Astrocyte of the spinal cord (primary cell): ENCODE measurements at regions not wholly inside any gene's neighbourhood (a gene's known extent, or its start where the extent isn't known, plus 50 kb on each side); places are given as distances from the start of the nearest gene placed in this dataset.

Experiments
- DNase-seq: peaks from one replicate; pipeline ENCODE4 v3.0.0; 2011; ENCODE audit warnings: low read depth, low spot score
- H3K4me3 ChIP-seq: 2 replicates; pipeline ENCODE4 v1.5.1; 2011; ENCODE audit warnings: low read depth, mild to moderate bottlenecking, low read length, moderate library complexity
- CTCF ChIP-seq: IDR thresholded peaks from 2 replicates; pipeline ENCODE4 v1.5.1; 2012; ENCODE audit warnings: low read depth, mild to moderate bottlenecking, low read length, inconsistent platforms
- in situ Hi-C: cut with HindIII; loops from 2 replicates; pipeline ENCODE4 v1.10.0; 2017; ENCODE audit warnings: low sequenced_read_pairs

DNA sequence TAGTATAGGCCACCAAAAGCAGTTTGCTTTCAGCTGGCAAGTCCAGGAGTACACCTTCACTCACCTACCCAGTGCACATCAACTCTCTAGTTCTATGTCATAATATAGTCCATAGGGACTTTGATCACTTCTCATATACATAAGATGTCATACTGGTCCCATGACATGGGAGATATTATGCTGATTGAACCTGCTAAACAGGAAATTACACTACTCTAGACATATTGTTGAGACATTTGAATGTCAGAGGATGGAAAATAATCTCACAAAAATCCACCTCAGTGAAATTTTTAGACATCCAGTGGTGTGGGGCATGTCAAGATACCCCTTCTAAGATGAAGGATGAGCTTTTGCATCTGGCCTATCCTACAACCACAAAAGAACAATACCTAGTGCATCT is 322.5 kb downstream of the EN1 start:
- in situ Hi-C loops: no loop called here
- TF ChIP-seq CTCF: no peak
- DNase-seq: no peak
- H3K4me3 ChIP-seq: no peak overlapping the region

GRCh38 chr2:118523761-118524160 is 323.7 kb downstream of the EN1 start:
- H3K4me3 ChIP-seq: no peak overlapping the region
- in situ Hi-C loops: no loop called here
- no peak for TF ChIP-seq CTCF
- DNase-seq: no peak

- in situ Hi-C loops: no loop called here
- no peak for TF ChIP-seq CTCF
- no peak for DNase-seq
- no peak overlapping the region for H3K4me3 ChIP-seq
Measured at GRCh38 chr2:118521960-118522359, 325.5 kb downstream of the EN1 start.

DNA sequence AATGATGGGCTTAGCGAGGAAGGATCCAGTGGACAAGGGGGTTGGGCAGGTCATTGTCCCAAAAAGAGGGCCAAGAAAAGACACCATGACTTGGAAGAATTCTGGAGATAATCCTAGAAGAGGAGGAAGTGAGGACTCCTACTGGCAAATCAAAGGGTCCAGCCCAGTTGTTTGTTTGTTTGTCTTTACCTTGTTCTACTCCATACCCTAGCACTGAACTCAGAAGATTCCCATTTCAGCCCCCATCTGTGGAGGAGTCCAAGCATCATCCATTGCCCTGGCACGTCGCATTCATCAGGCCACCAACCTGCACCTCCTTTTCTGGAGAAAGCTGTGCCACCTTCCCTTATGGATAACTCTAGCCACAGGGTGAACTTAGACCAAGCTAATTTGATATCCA is 326.2 kb downstream of the EN1 start:
- no peak for DNase-seq
- H3K4me3 ChIP-seq: no peak overlapping the region
- in situ Hi-C loops: no loop called here
- TF ChIP-seq CTCF: no peak

DNA sequence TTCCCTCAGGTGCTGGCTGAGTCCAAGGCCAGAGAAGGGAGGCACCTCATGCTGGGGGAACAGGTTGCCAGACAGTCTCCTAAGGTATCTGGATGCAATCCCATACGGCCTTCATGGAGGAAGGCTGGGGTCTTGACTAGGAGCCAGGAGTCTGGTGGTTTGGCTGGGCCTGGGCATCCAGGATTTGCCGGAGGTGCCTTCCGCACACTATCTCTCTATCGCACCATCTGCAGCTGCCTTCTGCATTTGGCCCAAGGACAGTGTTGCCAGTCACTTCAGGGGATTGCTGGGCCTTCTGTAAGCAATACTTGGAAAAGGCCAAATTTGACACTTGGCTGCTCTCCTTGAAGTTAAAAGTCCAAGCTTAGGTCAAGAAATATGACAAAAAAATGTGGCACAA is 327.2 kb downstream of the EN1 start:
- TF ChIP-seq CTCF: no peak
- no peak for DNase-seq
- in situ Hi-C loops: no loop called here
- H3K4me3 ChIP-seq: no peak overlapping the region

GRCh38 chr2:118519511-118519910 is 327.9 kb downstream of the EN1 start:
- in situ Hi-C loops: no loop called here
- DNase-seq: no peak
- H3K4me3 ChIP-seq: no peak overlapping the region
- no peak for TF ChIP-seq CTCF

GRCh38 chr2:118510807-118511206 is 336.6 kb downstream of the EN1 start:
- DNase-seq: no peak
- no peak for TF ChIP-seq CTCF
- in situ Hi-C loops: no loop called here
- H3K4me3 ChIP-seq: no peak overlapping the region
